ENCODE measurements at regions not wholly inside any gene's neighbourhood (a gene's known extent, or its start where the extent isn't known, plus 50 kb on each side); places are given as distances from the start of the nearest gene placed in this dataset.
"Not testable (repeated sequence)": the region's sequence is repeated elsewhere in the genome, so short reads cannot be mapped to it uniquely, and the experiment has no call there.

DNA sequence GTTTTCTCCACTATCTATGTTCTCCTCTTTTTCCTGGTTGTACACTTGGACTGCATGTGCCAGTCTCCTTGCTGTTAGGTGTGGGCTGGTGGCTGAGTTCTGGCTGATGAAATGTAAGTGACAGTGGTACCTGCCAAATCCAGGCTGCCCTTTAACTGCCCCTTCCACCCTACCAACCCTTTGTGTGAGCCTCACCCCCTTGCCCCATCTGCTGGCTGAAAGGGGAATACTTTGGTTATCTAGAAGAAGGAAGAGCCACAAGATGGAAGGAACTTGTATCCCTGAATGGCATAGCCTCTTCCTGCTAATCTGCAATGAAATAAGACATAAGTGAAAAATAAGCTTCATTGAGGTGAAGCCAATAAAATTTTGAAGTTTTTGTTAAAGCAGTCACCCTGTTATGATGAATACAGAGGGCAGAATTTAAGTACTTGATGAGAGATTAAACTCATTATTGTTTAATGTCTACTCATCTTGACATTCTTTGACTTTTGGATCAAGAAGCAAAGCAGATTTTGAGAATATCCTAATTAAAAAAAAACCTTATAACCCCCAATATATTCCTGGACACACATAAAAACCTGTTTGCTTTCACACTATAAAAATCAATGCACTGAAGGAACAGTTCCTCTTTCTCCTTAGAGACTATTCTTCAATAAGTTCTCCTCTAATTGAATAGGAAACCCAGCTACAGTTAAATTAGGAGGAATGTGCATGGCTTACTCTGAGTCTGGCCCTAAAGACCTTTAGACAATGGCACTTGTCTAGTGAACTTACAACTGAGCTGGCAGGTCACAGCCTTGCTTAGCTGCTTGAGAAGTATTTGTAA, 262.6 kb upstream of the BTG1 start:
- Histone ChIP-seq H3K36me3 (ENCODE audit: insufficient read depth, low read length) (no peaks in the 10 kb centered on the region), H3K9me3 (ENCODE audit: control insufficient read depth in 1 of 2, low read length in 2 of 2) (no peaks in the 10 kb centered on the region), H3K27ac (ENCODE audit: low read depth, low read length) (no peak overlapping the region), H3K4me1 (ENCODE audit: insufficient read depth, low read length) (peaks cover 40% of the 10 kb centered on the region), H3K4me3 (ENCODE audit: low read length in 2 of 2) (no peak overlapping the region), H3K27me3 (ENCODE audit: insufficient read depth, low read length) (no peaks in the 10 kb centered on the region)
- peak overlapping the region in 5 of 8 donors; percentile 2 to 80 (median 30) for H3K4me3 Mint-ChIP-seq
- H3K27me3 Mint-ChIP-seq: no peaks in the 10 kb centered on the region
- ChIA-PET POLR2A (ENCODE audit: partially characterized antibody) (interaction anchor here (0.7 to 16.5 kb wide), 19 partner anchors 9 to 597 kb away, joined by 3 to 630 read pairs (median 4); partner anchors contain the start of gene BTG1), CTCF (ENCODE audit: partially characterized antibody) (interaction anchor here (0.6 to 8.0 kb wide), 44 partner anchors 9 to 1026 kb away, joined by 3 to 91 read pairs (median 5); partner anchors contain the start of gene BTG1)
- peak in 3 of 5 donors; percentile 38 to 45 (median 45) for DNase-seq
- intact Hi-C loops (cut with micrococcal nuclease): loop anchor here (1.0 to 5.0 kb wide), 5 partner anchors 262 to 1026 kb away; no protein-coding TSS in a partner anchor
- peak overlapping the region in 6 of 7 donors; percentile 30 to 91 (median 77) for H3K27ac Mint-ChIP-seq
- peaks cover 0 to 7% of the 10 kb centered on the region in 2 donors for H3K36me3 Mint-ChIP-seq
- peaks cover 38 to 73% (median 49%) of the 10 kb centered on the region in 4 donors for H3K4me1 Mint-ChIP-seq
- H3K9me3 Mint-ChIP-seq: peaks cover 0 to 15% (median 4%) of the 10 kb centered on the region in 8 donors

- not testable (repeated sequence) for H3K27ac ChIP-seq (ENCODE audit: low read depth, low read length); H3K4me3 Mint-ChIP-seq; H3K9me3 ChIP-seq (ENCODE audit: control insufficient read depth in 1 of 2, low read length in 2 of 2); H3K27me3 Mint-ChIP-seq; H3K4me3 ChIP-seq (ENCODE audit: low read length in 2 of 2); H3K36me3 ChIP-seq (ENCODE audit: insufficient read depth, low read length); DNase-seq; H3K36me3 Mint-ChIP-seq; H3K27me3 ChIP-seq (ENCODE audit: insufficient read depth, low read length)
- peaks cover 0 to 15% (median 5%) of the 10 kb centered on the region in 8 donors for H3K9me3 Mint-ChIP-seq
- ChIA-PET POLR2A (ENCODE audit: partially characterized antibody) (interaction anchor here (1.2 to 16.5 kb wide), 5 partner anchors 8 to 269 kb away, joined by 4 to 630 read pairs (median 23); partner anchors contain the start of gene BTG1), CTCF (ENCODE audit: partially characterized antibody) (interaction anchor here (0.6 to 8.0 kb wide), 8 partner anchors 11 to 1024 kb away, joined by 3 to 91 read pairs (median 6); partner anchors contain the start of gene BTG1)
- peak overlapping the region in 2 of 7 donors; percentile 86 to 93 for H3K27ac Mint-ChIP-seq
- intact Hi-C loops (cut with micrococcal nuclease): loop anchor here (1.0 to 5.0 kb wide), 3 partner anchors 198 to 829 kb away; no protein-coding TSS in a partner anchor
- H3K4me1 ChIP-seq (ENCODE audit: insufficient read depth, low read length): peaks cover 58% of the 10 kb centered on the region
- peaks cover 50 to 86% (median 64%) of the 10 kb centered on the region in 4 donors for H3K4me1 Mint-ChIP-seq
Observed at GRCh38 chr12:92406404-92407070, 260.9 kb upstream of the BTG1 start.

DNA sequence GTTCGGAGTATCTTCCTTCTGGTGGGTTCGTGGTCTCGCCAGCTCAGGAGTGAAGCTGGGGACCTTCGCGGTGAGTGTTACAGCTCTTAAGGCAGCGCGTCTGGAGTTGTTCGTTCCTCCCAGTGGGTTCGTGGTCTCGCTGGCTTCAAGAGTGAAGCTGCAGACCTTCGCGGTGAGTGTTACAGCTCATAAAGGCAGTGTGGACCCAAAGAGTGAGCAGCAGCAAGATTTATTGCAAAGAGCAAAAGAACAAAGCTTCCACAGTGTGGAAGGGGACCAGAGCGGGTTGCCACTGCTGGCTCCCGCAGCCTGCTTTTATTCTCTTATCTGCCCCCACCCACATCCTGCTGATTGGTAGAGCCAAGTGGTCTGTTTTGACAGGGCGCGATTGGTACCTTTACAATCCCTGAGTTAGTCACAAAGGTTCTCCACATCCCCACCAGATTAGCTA, 260.2 kb upstream of the BTG1 start:
- H3K27ac ChIP-seq (ENCODE audit: low read depth, low read length); H3K9me3 ChIP-seq (ENCODE audit: control insufficient read depth in 1 of 2, low read length in 2 of 2); H3K27me3 Mint-ChIP-seq; H3K36me3 Mint-ChIP-seq; H3K4me3 ChIP-seq (ENCODE audit: low read length in 2 of 2); H3K27me3 ChIP-seq (ENCODE audit: insufficient read depth, low read length); H3K36me3 ChIP-seq (ENCODE audit: insufficient read depth, low read length): not testable (repeated sequence)
- intact Hi-C loops (cut with micrococcal nuclease): loop anchor here (5.0 kb wide), 2 partner anchors 594 to 829 kb away; no protein-coding TSS in a partner anchor
- Mint-ChIP-seq H3K4me3 (peak overlapping the region; percentile 15 to 89 (median 84)), H3K27ac (peak overlapping the region; percentile 86 to 99 (median 96)), H3K9me3 (peaks cover 0 to 15% (median 5%) of the 10 kb centered on the region in 8 donors), H3K4me1 (peaks cover 55 to 89% (median 71%) of the 10 kb centered on the region in 4 donors)
- DNase-seq: peak in 2 of 5 donors; percentile 34 to 44
- ChIA-PET POLR2A (ENCODE audit: partially characterized antibody) (interaction anchor here (0.9 to 16.5 kb wide), 5 partner anchors 46 to 268 kb away, joined by 3 to 630 read pairs (median 4); partner anchors contain the start of gene BTG1), CTCF (ENCODE audit: partially characterized antibody) (interaction anchor here (0.7 to 8.0 kb wide), 6 partner anchors 42 to 1024 kb away, joined by 3 to 91 read pairs (median 4); partner anchors contain the start of gene BTG1)
- peaks cover 65% of the 10 kb centered on the region for H3K4me1 ChIP-seq (ENCODE audit: insufficient read depth, low read length)

- Histone ChIP-seq H3K4me3 (ENCODE audit: low read length in 2 of 2) (peak overlapping the region in 1 of 2 donors; percentile 23), H3K27me3 (ENCODE audit: insufficient read depth, low read length) (no peaks in the 10 kb centered on the region), H3K27ac (ENCODE audit: low read depth, low read length) (peak overlapping the region; percentile 68), H3K4me1 (ENCODE audit: insufficient read depth, low read length) (peaks cover 74% of the 10 kb centered on the region), H3K36me3 (ENCODE audit: insufficient read depth, low read length) (no peaks in the 10 kb centered on the region), H3K9me3 (ENCODE audit: control insufficient read depth in 1 of 2, low read length in 2 of 2) (no peaks in the 10 kb centered on the region)
- peaks cover 0 to 7% of the 10 kb centered on the region in 2 donors for H3K36me3 Mint-ChIP-seq
- no peaks in the 10 kb centered on the region for H3K27me3 Mint-ChIP-seq
- ChIA-PET POLR2A (ENCODE audit: partially characterized antibody) (interaction anchor here (0.9 to 16.5 kb wide), 13 partner anchors 10 to 528 kb away, joined by 3 to 630 read pairs (median 6); partner anchors contain the start of gene BTG1), CTCF (ENCODE audit: partially characterized antibody) (interaction anchor here (1.3 to 8.0 kb wide), 6 partner anchors 26 to 1023 kb away, joined by 3 to 91 read pairs (median 5); partner anchors contain the start of gene BTG1)
- intact Hi-C loops (cut with micrococcal nuclease): loop anchor here (5.0 kb wide), 4 partner anchors 152 to 828 kb away; no protein-coding TSS in a partner anchor
- DNase-seq: no peak
- H3K4me3 Mint-ChIP-seq: peak overlapping the region; percentile 13 to 89 (median 79)
- peaks cover 0 to 15% (median 5%) of the 10 kb centered on the region in 8 donors for H3K9me3 Mint-ChIP-seq
- peaks cover 63 to 89% (median 78%) of the 10 kb centered on the region in 4 donors for H3K4me1 Mint-ChIP-seq
- H3K27ac Mint-ChIP-seq: peak overlapping the region; percentile 86 to 99 (median 96)
Observed at GRCh38 chr12:92404921-92405320, 259.3 kb upstream of the BTG1 start.

GRCh38 chr12:92404259-92404894, 258.7 kb upstream of the BTG1 start:
- Histone ChIP-seq H3K9me3 (ENCODE audit: control insufficient read depth in 1 of 2, low read length in 2 of 2) (no peaks in the 10 kb centered on the region), H3K27me3 (ENCODE audit: insufficient read depth, low read length) (no peaks in the 10 kb centered on the region), H3K4me3 (ENCODE audit: low read length in 2 of 2) (peak overlapping the region in 1 of 2 donors; percentile 23), H3K27ac (ENCODE audit: low read depth, low read length) (peak overlapping the region; percentile 68), H3K4me1 (ENCODE audit: insufficient read depth, low read length) (peaks cover 80% of the 10 kb centered on the region), H3K36me3 (ENCODE audit: insufficient read depth, low read length) (no peaks in the 10 kb centered on the region)
- intact Hi-C loops (cut with micrococcal nuclease): loop anchor here (5.0 kb wide), 2 partner anchors 153 to 372 kb away; no protein-coding TSS in a partner anchor
- Mint-ChIP-seq H3K4me3 (peak overlapping the region; percentile 45 to 89 (median 81)), H3K27me3 (no peaks in the 10 kb centered on the region), H3K27ac (peak overlapping the region; percentile 86 to 99 (median 96)), H3K9me3 (peaks cover 0 to 11% (median 5%) of the 10 kb centered on the region in 8 donors), H3K4me1 (peaks cover 68 to 89% (median 80%) of the 10 kb centered on the region in 4 donors), H3K36me3 (peaks cover 0 to 7% of the 10 kb centered on the region in 2 donors)
- no peak for DNase-seq
- ChIA-PET POLR2A (ENCODE audit: partially characterized antibody) (interaction anchor here (0.6 to 16.5 kb wide), 37 partner anchors 9 to 1167 kb away, joined by 3 to 630 read pairs (median 4); partner anchors contain the start of gene BTG1), CTCF (ENCODE audit: partially characterized antibody) (interaction anchor here (0.8 to 8.0 kb wide), 11 partner anchors 25 to 1022 kb away, joined by 3 to 91 read pairs (median 4); partner anchors contain the start of gene BTG1)
